ENCODE measurements at regions not wholly inside any gene's neighbourhood (a gene's known extent, or its start where the extent isn't known, plus 50 kb on each side); places are given as distances from the start of the nearest gene placed in this dataset.
"Not testable (repeated sequence)": the region's sequence is repeated elsewhere in the genome, so short reads cannot be mapped to it uniquely, and the experiment has no call there.

GRCh38 chr14:106662936-106663550 lies 1136.7 kb downstream of the TMEM121 start:
- no peak for TF ChIP-seq CTCF (IDR thresholded peaks at IDR 0.05; ENCODE audit: low read depth, low read length)
- no peak overlapping the region for H3K4me3 ChIP-seq (ENCODE audit: low read depth, low read length)

GRCh38 chr14:106663805-106664410 lies 1137.5 kb downstream of the TMEM121 start:
- H3K4me3 ChIP-seq (ENCODE audit: low read depth, low read length): not testable (repeated sequence)
- TF ChIP-seq CTCF (IDR thresholded peaks at IDR 0.05; ENCODE audit: low read depth, low read length): peak; percentile 26

GRCh38 chr14:106665814-106666213 lies 1139.4 kb downstream of the TMEM121 start:
- no peak overlapping the region for H3K4me3 ChIP-seq (ENCODE audit: low read depth, low read length)
- no peak for TF ChIP-seq CTCF (IDR thresholded peaks at IDR 0.05; ENCODE audit: low read depth, low read length)

GRCh38 chr14:106666341-106666740 lies 1140.0 kb downstream of the TMEM121 start:
- H3K4me3 ChIP-seq (ENCODE audit: low read depth, low read length): no peak overlapping the region
- TF ChIP-seq CTCF (IDR thresholded peaks at IDR 0.05; ENCODE audit: low read depth, low read length): no peak

- no peak overlapping the region for H3K4me3 ChIP-seq (ENCODE audit: low read depth, low read length)
Observed at GRCh38 chr14:106670011-106670410, 1143.6 kb downstream of the TMEM121 start.

GRCh38 chr14:106674093-106674492 lies 1147.7 kb downstream of the TMEM121 start:
- H3K4me3 ChIP-seq (ENCODE audit: low read depth, low read length): not testable (repeated sequence)

More at GRCh38 chr14:106670011-106670410, 1143.6 kb downstream of the TMEM121 start:
- no peak for TF ChIP-seq CTCF (IDR thresholded peaks at IDR 0.05; ENCODE audit: low read depth, low read length)

- H3K4me3 ChIP-seq (ENCODE audit: low read depth, low read length): not testable (repeated sequence)
Observed at GRCh38 chr14:106674509-106675125, 1148.2 kb downstream of the TMEM121 start.

GRCh38 chr14:106675716-106676115 lies 1149.3 kb downstream of the TMEM121 start:
- H3K4me3 ChIP-seq (ENCODE audit: low read depth, low read length): not testable (repeated sequence)

- TF ChIP-seq CTCF (IDR thresholded peaks at IDR 0.05; ENCODE audit: low read depth, low read length): no peak
Observed at GRCh38 chr14:106679776-106680175, 1153.4 kb downstream of the TMEM121 start.

More at GRCh38 chr14:106679776-106680175, 1153.4 kb downstream of the TMEM121 start:
- no peak overlapping the region for H3K4me3 ChIP-seq (ENCODE audit: low read depth, low read length)
